Heart left ventricle (tissue), 16 donors: ENCODE measurements at regions not wholly inside any gene's neighbourhood (a gene's known extent, or its start where the extent isn't known, plus 50 kb on each side); places are given as distances from the start of the nearest gene placed in this dataset.

ENCODE experiments used
- ATAC-seq, 4 donors: fragments of 200-7000 bp; cut with Tn5 transposase; one replicate each; pipeline ENCODE4 v1.9.1; 2020 to 2022; ENCODE audit warnings: moderate library complexity in 4 of 4, mild to moderate bottlenecking in 3 of 4, moderate number of reproducible peaks in 1 of 4
- DNase-seq, 5 donors: peaks; one replicate each; pipeline ENCODE4 v3.0.0-alpha.2; 2020
- H3K27ac ChIP-seq, 12 donors: fragments of 200-600 bp; sonication (generic) in 4 of 12; one replicate each; pipeline versions ENCODE4 v1.5.0 to v1.8.0; 2016 to 2022; ENCODE audit warnings: mild to moderate bottlenecking in 2 of 12
- H3K27me3 ChIP-seq, 9 donors: fragments of 200-600 bp; sonication (generic) in 2 of 9; one replicate each; pipeline versions ENCODE4 v1.5.1 to v1.8.0; 2016 to 2022; ENCODE audit warnings: mild to moderate bottlenecking in 3 of 9
- H3K36me3 ChIP-seq, 9 donors: fragments of 200-600 bp; sonication (generic) in 2 of 9; one replicate each; pipeline versions ENCODE4 v1.5.0 to v1.8.0; 2018 to 2022; ENCODE audit warnings: mild to moderate bottlenecking in 2 of 9
- H3K4me1 ChIP-seq, 12 donors: fragments of 200-600 bp; sonication (generic) in 4 of 12; one replicate each; pipeline versions ENCODE4 v1.5.0 to v1.8.0; 2016 to 2022; ENCODE audit warnings: mild to moderate bottlenecking in 3 of 12
- H3K4me3 ChIP-seq, 12 donors: fragments of 200-600 bp; sonication (generic) in 4 of 12; one replicate each; pipeline versions ENCODE4 v1.5.0 to v1.8.0; 2017 to 2022; ENCODE audit warnings: mild to moderate bottlenecking in 9 of 12, moderate library complexity in 4 of 12
- H3K9me3 ChIP-seq, 12 donors: fragments of 200-600 bp; sonication (generic) in 4 of 12; one replicate each; pipeline versions ENCODE4 v1.5.0 to v1.8.0; 2016 to 2022; ENCODE audit warnings: mild to moderate bottlenecking in 1 of 12
- POLR2A ChIP-seq, 2 donors: fragments of 450-650 bp; IDR thresholded peaks; one replicate each; pipeline ENCODE4 v1.6.1; 2017; ENCODE audit warnings: antibody characterized with exemption in 2 of 2, mild to moderate bottlenecking in 2 of 2, moderate library complexity in 2 of 2
- WGBS, 4 donors: extraction: QIAGEN DNeasy Blood & Tissue Kit in 2 of 4; methylation state at CpG; one replicate each; pipeline versions ENCODE4 v1.1.5 to v1.1.7; 2013 to 2018; 5-methylcytosine and 5-hydroxymethylcytosine counted together
- intact Hi-C, 10 donors: fragments of 100-400 bp; cut with DNase I; formaldehyde crosslinking; loops; one replicate each; pipeline versions ENCODE4 v1.11.1 to v1.14.2; 2022
- TF ChIP-seq, protein P1 (sequence below), 12 donors: fragments of 200-600 bp; sonication (generic) in 4 of 12; IDR thresholded peaks; one replicate each; pipeline versions ENCODE4 v1.5.0 to v1.8.0; 2018 to 2022; ENCODE audit warnings: antibody characterized with exemption in 12 of 12, mild to moderate bottlenecking in 5 of 12
- donor health status: ischemic (EF 13 %, LVEDD 7.1; RV severe dilation, severe dysfunction).
- donor health status: healthy with polysubstance abuse.
- donor health status: DM: no; HTN: yes; CAD: no.
- donor health status: DM: no; HTN: no; CAD: no.
- donor health status: ischemic (EF 25% LVEDD 6.9; RV normal size, moderate dysfunction).
- donor health status: ischemic (EF 25% LVEDD 5.7; RV mildly dilated, moderate dysfunction).
- donor health status: healthy.
- donor health status: DM: yes; HTN: yes; CAD: no.
- donor health status: ischemic (EF 35%, LVEDD 5.7; RV mildly dilated, moderate dysfunction).
- donor health status: nonischemic (EF 11% LVEDD 7.7; RV severe dilation, severe dysfunction).
- donor health status: DM: yes; HTN: yes; CAD: no.
- donor health status: PGD.
- donor health status: ischemic (EF 29% LVEDD 5.4; RV normal size, mild dysfunction).
- donor health status: nonischemic (EF 23%, LVEDD 6.1; RV moderate dilation, normal function).

DNA sequence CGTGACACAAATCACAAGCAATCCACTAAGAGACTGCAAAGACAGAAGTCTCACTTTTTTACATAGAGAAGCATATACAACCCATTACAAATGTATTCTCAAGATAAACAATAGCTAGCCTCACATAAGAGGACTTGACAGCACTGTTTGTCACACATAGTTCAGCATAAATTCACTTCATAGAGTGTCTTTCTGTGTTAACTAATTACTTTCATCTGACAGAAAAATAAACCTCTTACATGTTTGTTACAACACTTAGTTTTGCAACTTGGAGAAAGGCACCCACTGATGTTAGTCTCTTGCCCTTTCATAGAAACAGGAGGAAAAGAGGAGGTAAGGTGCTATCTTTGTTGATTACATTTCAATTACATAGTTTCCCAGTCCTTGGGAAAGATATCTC is 2221.9 kb upstream of the RAG2 start:
- H3K4me3 ChIP-seq: no peak overlapping the region
- intact Hi-C loops: no loop called here
- H3K27ac ChIP-seq: no peak overlapping the region
- H3K27me3 ChIP-seq: no peaks in the 10 kb centered on the region
- no peak for DNase-seq
- H3K36me3 ChIP-seq: no peaks in the 10 kb centered on the region
- no peak for TF ChIP-seq POLR2A (IDR thresholded peaks at IDR 0.05)
- TF ChIP-seq, protein P1, sequence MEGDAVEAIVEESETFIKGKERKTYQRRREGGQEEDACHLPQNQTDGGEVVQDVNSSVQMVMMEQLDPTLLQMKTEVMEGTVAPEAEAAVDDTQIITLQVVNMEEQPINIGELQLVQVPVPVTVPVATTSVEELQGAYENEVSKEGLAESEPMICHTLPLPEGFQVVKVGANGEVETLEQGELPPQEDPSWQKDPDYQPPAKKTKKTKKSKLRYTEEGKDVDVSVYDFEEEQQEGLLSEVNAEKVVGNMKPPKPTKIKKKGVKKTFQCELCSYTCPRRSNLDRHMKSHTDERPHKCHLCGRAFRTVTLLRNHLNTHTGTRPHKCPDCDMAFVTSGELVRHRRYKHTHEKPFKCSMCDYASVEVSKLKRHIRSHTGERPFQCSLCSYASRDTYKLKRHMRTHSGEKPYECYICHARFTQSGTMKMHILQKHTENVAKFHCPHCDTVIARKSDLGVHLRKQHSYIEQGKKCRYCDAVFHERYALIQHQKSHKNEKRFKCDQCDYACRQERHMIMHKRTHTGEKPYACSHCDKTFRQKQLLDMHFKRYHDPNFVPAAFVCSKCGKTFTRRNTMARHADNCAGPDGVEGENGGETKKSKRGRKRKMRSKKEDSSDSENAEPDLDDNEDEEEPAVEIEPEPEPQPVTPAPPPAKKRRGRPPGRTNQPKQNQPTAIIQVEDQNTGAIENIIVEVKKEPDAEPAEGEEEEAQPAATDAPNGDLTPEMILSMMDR (IDR thresholded peaks at IDR 0.05): no peak
- no peaks in the 10 kb centered on the region for H3K9me3 ChIP-seq
- H3K4me1 ChIP-seq: no peaks in the 10 kb centered on the region
- WGBS, 4 donors: 82 to 86% (median 84%) methylated on average over 1 of the region's 1 CpG
- ATAC-seq: no peak

DNA sequence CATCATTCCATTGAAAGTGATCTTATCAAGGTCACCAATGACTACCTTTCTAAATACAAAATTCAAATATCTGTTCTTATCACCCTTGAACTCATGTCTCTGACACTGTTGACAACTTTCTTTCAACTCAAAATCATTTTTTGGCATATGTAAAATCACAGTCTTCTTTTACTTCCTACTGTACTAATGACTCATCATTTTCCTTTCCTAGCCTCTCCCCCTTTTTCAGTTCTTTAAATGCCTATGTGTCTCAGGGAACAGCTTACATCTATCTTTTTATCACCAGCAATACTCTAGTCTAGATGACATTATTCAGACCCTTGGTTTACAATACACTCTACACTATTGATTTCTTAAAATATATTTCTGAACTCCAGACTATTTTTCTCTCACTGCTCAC is 2220.7 kb upstream of the RAG2 start:
- no peak overlapping the region for H3K4me3 ChIP-seq
- DNase-seq (no peak), ATAC-seq (no peak)
- no peaks in the 10 kb centered on the region for H3K9me3 ChIP-seq
- intact Hi-C loops: no loop called here
- H3K4me1 ChIP-seq: no peaks in the 10 kb centered on the region
- TF ChIP-seq, protein P1 (IDR thresholded peaks at IDR 0.05): no peak
- TF ChIP-seq POLR2A (IDR thresholded peaks at IDR 0.05): no peak
- H3K27ac ChIP-seq: no peak overlapping the region
- H3K36me3 ChIP-seq: no peaks in the 10 kb centered on the region
- H3K27me3 ChIP-seq: no peaks in the 10 kb centered on the region

DNA sequence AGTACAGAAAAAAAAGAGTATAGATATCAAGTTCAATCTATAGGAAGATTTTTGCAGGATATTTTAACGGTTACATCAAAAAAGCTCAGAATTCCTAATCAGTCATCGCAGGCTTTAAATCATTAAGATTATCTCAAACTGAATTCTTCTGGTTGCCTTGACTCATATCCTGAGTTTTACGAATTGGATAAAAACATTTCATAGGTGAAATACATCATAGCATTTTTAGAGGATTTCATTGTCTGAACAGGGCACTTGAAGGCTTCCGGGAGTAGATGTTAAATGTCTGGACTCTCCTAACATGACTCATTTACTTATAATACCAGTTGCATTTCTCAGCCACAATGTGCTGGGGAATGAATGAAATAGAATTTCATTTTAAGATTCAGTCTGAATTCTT is 2216.6 kb upstream of the RAG2 start:
- H3K9me3 ChIP-seq: peaks cover 0 to 6% (median 0%) of the 10 kb centered on the region in 12 donors
- H3K4me1 ChIP-seq: no peaks in the 10 kb centered on the region
- 82 to 87% (median 83%) methylated on average over 4 of the region's 4 CpGs for WGBS, 4 donors
- DNase-seq: no peak
- no peak for TF ChIP-seq POLR2A (IDR thresholded peaks at IDR 0.05)
- TF ChIP-seq, protein P1 (IDR thresholded peaks at IDR 0.05): no peak
- no peaks in the 10 kb centered on the region for H3K27me3 ChIP-seq
- no peak overlapping the region for H3K27ac ChIP-seq
- H3K4me3 ChIP-seq: no peak overlapping the region
- H3K36me3 ChIP-seq: no peaks in the 10 kb centered on the region
- no peak for ATAC-seq
- intact Hi-C loops: no loop called here

DNA sequence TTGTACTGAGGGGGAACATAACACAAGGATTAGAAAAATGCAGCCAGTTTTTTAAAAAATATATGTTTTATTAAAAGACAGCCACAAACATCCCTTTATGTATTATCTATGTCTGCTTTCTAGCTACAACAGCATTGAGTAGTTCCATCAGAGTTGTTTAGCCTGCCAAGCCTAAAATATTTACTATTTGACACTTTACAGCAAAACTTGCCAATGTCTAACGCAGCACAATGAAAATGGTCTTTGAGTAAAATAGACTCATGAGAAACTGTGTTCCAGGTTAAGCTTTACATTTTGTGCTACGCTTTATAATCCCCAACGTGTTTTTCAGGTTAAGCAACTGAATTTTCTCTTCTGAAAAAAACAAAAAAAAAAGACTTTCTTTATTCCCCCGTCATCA is 2211.5 kb upstream of the RAG2 start:
- ATAC-seq (no peak), DNase-seq (no peak)
- no peaks in the 10 kb centered on the region for H3K27me3 ChIP-seq
- 64 to 69% (median 68%) methylated on average over 4 of the region's 4 CpGs for WGBS, 4 donors
- TF ChIP-seq, protein P1 (IDR thresholded peaks at IDR 0.05): no peak
- TF ChIP-seq POLR2A (IDR thresholded peaks at IDR 0.05): no peak
- peaks cover 0 to 6% (median 0%) of the 10 kb centered on the region in 12 donors for H3K9me3 ChIP-seq
- no peaks in the 10 kb centered on the region for H3K4me1 ChIP-seq
- intact Hi-C loops: no loop called here
- H3K36me3 ChIP-seq: no peaks in the 10 kb centered on the region
- no peak overlapping the region for H3K4me3 ChIP-seq
- no peak overlapping the region for H3K27ac ChIP-seq
